HT-29 (cell line): ENCODE measurements at regions not wholly inside any gene's neighbourhood (a gene's known extent, or its start where the extent isn't known, plus 50 kb on each side); places are given as distances from the start of the nearest gene placed in this dataset.
"Not testable (repeated sequence)": the region's sequence is repeated elsewhere in the genome, so short reads cannot be mapped to it uniquely, and the experiment has no call there.

Experiments
- DNase-seq: peaks from one replicate; pipeline ENCODE4 v3.0.0-alpha.2; 2015; ENCODE audit warnings: low spot score

DNA sequence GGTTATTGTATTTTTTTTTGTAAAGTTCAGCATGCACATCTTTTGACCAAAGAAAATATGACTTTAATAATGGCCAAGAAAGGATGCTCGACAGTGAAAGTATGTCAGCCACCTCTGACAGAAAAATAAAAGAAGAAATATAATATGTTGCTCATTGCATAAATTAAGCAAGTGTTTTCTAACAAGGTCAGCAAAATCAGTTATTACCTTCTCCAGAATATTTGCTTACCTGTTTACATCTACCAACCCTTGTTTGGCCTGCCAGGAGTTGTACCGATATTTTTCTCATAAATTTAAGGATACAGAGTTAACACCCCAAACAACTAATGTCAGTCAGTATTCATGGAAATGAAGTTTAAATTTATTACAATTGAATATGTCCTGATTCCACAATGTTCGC lies 685.4 kb downstream of the PLA2G4A start:
- no peak for DNase-seq

DNA sequence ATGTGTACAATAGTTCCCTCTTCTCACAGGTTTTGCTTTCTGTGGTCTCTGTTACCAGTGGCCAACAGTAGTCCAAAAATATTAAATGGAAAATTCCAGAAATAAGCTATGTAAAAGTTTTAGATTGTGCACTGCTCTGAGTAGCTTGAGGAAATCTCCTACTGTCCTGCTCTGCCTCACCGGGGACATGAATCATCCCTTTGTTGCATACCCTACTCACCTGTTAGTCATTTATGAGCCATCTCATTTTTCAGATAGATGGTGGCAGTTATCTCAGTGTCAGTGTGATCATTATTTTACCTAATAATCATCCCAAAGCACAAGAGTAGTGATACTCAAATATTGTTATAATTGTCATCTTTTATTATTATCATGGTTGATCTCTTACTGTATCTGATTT lies 688.1 kb downstream of the PLA2G4A start:
- no peak for DNase-seq

DNA sequence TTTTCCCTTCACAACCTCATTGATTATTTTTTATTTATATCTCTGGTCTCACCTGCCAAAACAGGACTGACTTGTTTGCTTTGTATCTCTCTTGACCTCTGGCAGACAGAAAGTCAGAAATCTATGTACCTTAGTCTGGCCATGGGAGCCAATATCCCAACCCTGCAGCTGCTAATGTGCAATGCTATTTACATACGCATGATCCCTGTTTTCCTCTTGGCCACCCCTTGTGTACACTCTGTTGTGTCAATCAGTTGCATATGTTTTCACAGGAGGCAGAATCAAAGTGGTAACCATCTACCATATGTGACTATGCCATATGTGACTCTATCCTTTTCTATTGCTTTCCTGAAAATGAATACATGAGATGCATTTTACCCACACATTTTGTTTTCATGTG lies 688.8 kb downstream of the PLA2G4A start:
- no peak for DNase-seq

DNA sequence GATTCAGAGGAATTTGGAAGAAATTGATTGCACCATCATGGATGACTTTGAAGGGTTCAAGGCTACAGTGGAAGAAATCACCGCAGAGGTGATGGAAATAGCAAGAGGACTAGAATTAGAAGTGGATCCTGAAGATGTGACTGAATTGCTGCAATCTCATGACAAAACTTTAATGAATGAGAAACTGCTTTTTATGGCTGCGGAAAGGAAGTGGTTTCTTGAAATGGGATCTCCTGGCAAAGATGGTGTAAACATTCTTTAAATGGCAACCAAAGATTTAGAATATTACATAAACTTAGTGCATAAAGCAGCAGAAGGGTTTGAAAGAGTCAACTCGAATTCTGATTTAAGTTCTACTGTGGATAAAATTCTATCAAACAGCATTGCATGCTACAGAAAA lies 698.6 kb downstream of the PLA2G4A start:
- no peak for DNase-seq

DNA sequence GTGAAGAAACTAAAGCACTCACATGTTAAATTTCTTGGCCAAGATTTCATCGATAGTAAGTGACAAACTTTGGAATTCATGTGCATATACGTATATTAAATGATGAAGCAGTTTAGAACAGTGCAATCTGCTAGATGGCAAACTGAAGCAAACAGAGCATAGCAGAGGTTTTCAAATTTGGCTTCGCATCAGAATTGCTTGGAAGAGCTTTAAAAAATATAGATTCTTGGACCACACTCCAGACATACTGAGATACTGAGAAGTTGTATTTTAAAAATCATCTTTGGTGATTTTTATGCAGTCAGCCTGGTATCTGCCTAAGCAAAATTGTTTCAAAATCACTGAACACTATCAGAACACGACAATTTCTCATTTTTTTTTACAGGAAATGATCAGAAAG lies 709.2 kb downstream of the PLA2G4A start:
- DNase-seq = no peak

DNA sequence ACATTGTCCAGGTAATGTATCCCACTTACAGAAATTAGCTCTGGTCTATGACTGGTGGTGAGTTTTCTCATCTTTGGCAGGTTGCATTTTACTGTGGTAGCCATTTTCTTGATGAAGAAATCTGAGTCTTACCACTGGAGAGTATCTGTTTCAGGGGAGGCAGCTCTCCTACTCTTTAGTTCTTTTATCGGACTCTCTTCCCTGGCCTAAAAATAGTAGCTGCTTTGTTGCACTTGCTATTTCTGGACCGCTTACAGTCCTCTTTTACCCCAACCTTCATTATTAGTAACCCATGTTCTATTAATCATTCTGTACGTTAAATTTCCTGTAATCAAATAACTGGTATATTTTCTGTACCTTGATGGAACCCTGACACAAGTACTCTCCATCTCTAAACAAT lies 720.8 kb downstream of the PLA2G4A start:
- no peak for DNase-seq

DNA sequence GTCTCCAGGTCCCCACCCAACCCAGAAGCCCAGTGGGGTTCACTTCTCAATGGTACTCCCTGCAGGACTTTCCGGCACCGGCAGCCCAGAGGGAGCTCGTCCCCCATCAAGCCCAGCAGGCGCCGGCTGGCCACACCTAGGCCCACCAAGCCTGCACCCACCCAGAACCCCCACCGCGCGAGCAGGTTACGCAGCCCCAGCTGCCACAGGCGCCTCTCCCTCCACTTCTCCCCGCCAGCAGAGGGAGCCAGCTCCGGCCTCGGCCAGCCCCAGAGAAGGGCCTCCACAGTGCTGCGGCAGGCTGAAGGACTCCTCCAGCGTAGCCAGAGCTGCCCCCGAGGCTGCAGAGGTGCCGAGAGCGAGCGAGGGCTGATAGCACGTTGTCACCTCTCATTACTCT lies 722.3 kb downstream of the PLA2G4A start:
- DNase-seq = no peak

DNA sequence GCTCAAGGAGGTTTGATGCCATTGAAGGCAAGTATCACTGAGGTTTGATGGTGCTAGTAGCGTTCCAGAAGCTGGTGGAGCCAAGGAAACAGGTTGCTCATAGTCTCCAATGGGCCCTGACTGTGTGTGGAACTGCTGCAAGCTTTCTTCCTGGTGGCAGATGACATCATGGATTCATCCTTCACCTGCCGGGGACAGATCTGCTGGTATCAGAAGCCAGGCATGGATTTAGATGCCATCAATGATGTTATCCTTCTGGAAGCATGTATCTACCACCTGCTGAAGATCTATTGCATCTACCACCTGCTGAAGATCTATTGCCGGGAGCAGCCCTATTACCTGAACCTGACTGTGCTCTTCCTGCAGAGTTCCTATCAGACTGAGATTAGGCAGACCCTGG lies 734.4 kb downstream of the PLA2G4A start:
- DNase-seq = no peak

DNA sequence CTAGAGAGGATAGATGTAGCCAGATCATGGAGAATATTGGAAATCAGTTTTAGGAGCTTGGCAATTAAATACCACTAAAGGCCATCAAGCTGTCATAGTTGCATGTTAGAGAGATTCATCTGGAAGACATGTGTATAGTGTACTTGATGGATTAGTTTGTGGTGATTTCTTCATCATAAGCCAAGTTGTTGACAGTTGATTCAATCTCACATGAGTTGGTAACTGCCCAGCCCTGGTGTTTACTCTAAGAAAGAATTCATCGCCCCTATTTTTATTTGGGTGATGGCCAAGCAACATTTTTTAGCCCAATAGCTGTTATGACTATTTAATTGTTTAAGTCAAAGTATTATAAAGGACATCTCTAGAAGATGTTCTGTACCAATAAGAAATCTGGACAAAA lies 737.6 kb downstream of the PLA2G4A start:
- DNase-seq = no peak

DNA sequence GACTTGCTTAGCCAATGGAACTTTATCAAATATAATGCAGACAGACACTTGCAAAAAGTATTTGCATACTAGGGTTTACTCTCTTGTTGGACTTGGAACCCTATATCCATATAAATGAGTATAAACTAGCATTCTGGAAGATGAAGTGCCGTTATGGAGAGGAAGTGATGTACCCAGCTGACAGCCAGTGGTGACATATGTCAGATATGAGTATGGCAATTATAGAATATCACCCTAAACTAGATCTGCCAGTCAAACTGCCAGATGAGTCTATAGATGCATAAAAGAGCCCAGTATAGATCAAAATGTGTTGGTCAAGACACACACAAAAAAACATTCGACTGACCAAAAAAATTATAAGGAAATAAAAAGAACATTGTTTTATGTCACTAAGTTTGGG lies 739.3 kb downstream of the PLA2G4A start:
- DNase-seq = no peak

DNA sequence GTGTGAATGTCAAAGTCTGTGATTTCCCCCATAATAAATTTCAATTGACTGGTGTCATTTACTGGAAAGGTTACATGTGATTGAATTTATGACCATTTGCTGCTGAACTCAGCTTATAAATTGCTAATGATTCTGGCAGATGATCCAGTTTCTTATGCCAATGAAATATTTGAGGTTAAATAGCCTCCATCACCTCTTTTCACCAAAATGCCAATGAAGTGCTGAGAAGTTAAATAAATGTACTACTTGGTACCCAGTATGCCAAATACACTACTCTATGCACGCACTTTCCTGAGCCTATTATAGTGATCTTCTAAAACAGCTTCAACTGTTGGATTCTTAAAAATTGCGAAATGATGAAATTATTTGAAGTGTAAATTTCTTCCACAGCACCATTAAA lies 741.4 kb downstream of the PLA2G4A start:
- no peak for DNase-seq

DNA sequence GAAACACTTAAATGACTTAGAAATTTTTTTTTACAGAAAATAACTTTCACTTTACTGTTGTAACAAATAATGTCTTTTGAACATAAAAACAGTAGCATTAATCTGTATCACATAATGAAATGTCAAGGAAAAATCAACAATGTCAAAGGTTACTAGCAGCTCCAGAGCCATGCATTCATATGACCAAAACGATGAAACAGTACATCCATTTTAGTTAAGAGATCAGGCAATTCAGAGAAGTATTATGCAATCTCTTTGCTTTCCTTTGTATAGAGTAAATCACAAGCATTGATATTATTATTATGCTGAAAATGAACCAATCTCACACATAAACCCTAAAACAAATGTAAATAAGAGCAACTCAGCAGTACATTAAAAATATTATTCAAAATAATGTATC lies 748.9 kb downstream of the PLA2G4A start:
- no peak for DNase-seq

DNA sequence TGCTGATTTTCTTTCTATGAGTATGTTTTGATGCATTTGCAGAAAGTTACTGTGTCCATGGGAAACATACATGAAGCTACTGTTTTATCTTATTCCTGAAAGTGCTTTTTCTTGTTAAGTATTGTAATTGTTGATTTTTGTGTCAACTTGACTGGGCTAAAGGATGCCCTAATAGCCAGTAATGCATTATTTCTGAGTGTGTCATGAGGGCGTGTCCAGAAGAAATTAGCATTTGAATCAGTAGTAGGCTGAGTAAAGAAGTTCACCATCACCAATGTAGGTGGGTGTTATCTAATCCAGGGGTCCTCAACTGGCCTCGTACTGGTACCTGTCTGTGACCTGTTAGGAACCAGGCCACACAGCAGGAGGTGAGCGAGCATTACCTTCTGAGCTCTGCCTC lies 760.2 kb downstream of the PLA2G4A start:
- DNase-seq = no peak

DNA sequence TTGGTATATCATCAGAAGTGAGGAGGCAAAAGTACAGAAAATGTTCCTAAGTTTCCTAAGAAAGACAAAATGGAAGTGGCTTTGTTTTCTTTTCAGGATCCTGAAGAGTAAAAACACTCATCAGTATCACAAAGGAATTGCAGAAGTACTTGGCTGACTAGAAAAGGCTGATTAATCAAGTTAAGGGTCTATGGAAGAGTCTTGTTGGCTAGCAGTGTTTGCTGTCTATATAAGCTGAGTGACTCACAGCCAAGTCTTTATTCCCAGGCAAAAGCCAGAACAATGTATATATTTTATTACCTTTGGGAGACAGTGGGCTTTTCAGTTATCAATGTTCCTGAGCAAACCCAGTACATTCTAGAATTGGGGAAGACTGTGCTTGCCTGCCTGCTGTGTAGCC lies 777.0 kb downstream of the PLA2G4A start:
- DNase-seq = no peak

DNA sequence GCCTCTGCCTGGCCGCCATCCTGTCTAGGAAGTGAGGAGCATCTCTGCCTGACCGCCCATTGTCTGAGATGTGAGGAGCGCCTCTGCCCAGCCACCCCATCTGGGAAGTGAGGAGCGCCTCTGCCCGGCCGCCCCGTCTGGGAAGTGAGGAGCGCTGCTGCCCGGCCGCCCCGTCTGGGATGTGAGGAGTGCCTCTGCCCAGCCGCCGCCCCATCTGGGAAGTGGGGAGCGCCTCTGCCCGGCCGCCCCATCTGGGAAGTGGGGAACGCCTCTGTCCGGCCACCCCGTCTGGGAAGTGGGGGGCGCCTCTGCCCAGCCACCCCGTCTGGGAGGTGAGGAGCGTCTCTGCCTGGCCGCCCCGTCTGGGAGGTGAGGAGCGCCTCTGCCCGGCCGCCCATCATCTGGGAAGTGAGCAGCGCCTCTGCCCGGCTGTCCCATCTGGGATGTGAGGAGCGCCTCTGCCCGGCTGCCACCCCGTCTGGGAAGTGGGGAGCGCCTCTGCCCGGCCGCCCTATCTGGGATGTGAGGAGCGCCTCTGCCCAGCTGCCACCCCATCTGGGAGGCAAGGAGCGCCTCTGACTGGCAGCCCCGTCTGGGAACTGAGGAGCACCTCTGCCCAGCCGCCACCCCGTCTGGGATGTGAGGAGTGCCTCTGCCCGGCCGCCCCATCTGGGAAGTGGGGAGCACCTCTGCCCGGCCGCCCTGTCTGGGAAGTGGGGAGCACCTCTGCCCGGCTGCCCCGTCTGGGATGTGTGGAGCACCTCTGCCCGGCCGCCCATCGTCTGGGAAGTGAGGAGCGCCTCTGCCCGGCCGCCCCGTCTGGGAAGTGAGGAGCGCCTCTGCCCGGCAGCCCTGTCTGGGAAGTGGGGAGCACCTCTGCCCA lies 787.3 kb downstream of the PLA2G4A start:
- DNase-seq = not testable (repeated sequence)

DNA sequence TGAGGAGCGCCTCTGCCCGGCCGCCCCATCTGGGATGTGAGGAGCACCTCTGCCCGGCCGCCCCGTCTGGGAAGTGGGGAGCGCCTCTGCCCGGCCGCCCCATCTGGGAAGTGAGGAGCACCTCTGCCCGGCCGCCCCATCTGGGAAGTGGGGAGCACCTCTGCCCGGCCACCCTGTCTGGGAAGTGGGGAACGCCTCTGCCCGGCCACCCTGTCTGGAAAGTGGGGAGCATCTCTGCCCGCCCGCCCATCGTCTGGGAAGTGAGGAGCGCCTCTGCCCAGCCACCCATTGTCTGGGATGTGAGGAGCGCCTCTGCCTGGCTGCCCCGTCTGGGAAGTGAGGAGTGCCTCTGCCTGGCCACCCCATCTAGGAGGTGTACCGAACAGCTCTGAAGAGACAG lies 788.1 kb downstream of the PLA2G4A start:
- not testable (repeated sequence) for DNase-seq

DNA sequence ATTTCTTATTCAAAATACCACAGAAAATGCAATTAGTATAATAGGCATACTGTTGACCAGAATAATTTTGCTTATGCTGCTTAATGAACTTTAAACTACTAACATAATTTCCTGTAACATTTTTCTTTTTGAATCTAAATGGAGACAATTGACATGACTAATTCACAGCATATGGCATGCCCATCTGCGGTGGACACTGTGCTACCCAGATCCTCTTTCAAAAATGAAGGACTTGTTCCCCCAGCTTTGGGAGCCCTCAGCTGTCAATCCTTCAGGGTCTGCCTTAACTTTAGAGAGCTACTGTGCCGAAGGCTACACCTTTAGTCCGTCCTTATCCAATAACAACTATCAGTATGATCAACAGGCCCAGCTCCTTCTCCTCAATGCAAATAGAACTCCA lies 789.0 kb downstream of the PLA2G4A start:
- DNase-seq = no peak

DNA sequence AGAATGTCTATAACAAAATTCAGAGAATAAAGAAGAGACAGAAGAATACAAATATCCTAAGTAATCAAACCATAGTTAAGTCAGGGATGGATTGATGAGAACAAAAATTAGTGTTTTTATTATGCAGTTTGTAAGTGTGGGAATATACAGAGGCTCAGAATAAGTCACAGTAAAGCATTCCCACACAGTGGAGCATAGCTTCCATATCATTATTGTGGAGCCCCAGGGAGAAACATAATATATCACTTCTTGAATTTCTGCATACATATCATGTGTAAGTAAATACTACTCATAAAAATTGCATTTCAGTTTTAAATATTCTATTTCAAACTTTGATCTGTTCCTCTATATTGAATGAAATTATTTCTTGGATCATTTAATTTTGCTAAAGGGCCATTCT lies 790.4 kb downstream of the PLA2G4A start:
- DNase-seq = no peak

DNA sequence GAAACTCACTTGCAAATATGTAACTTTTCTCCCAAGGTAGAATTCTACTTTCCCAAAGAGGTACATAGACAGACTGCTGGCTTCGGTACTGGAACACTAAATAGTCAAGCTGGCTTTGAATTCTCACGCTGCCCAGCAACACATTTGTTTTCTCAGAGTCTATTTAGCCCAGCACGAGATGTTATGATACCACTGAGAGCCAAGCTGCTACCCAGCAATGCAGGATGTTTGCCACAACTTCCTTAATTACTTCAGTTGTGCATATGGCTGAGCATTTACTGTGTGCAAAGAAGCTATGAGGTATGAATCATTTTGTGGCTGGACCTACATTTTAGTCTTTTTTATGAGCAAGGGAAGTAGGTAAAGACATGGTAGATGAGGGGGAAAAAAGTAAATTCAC lies 793.2 kb downstream of the PLA2G4A start:
- no peak for DNase-seq

DNA sequence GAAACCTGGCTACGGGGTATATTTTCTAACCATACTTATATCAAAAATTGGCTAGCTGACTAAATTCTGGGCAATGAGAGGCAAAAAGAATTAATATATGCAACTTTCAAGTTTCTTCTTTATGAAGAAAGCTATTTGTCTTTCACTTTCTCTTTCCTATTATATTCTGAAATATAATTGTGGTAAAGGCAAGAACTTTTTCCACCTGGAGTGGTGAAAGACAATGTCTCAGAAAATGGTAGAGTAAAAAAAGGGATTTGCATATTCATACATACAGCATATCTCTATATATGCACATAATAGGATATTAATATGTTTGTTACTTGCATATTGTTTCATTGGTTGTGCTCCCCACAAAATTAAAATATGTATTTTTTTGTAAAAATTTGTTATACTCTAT lies 793.8 kb downstream of the PLA2G4A start:
- DNase-seq = no peak

DNA sequence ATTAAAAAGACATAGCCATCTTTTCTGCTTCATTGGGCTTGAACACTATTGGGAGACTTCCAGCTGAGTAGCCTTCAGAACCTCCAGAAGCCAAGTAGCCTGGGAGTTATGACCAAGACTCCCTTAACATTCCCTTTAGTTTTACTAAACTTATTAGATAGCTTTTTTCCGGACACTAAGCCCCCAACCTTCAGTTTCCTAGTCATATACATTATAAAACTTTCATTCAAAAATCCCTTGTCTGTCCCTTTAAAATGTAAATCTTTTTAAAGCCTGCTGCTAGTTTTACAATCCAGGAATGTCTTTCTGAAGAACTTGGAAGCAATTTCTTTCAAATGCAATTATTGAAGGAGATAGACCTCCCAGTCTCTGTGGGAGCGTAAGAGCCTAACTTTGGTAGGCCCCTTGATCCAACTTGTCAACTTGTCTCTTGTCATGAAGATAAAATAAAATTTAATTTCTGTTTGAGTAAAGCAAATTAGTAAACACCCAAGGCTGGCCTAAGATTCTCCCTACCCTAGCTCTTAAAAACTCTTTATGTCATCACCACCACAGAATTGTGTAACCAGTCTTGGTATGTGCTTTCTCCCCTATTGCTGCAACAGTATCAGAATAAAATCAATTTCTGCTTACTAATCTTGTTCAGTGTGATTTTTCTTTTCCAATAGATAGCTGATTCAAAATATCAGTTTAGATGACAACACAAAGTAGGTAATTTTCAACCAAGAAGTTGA lies 796.2 kb downstream of the PLA2G4A start:
- no peak for DNase-seq

DNA sequence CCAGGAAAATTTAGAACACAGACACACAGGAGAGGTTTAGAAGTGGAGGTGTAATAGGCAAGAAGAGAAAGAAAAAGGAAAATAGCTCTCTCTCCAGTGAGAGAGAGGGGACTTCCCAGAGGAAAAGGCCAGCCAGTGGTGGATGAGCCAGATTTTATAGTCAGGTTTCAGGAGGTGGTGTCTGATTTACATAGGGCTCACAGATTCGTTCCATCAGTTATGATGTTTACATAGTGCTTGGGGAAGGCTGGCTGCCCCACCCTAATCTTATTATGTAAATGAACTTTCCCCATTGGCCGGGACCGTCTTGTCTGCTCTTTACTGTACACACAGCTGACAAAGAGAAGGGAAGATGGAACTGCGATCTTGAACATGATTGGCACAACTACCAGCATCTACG lies 797.3 kb downstream of the PLA2G4A start:
- DNase-seq = no peak

DNA sequence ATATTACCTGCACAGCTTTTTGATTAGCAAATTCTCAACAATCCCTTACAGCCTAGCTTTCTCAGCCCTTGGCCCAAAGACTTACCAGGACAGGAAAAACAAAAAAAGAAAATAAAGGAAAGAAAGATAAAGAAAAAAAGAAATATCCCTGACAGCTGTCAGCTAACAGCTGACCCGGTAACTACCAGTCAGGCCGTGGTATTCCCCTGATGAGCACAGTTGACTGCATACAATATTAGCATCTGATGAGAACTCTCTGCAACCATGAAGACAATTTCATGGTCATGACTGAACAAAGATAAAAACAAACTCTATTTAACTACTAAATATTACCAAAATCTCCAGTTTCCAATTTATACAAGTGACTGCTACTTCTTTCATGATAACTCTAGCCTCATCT lies 798.8 kb downstream of the PLA2G4A start:
- DNase-seq = no peak
